HFFc6 (cell line): ENCODE measurements at regions not wholly inside any gene's neighbourhood (a gene's known extent, or its start where the extent isn't known, plus 50 kb on each side); places are given as distances from the start of the nearest gene placed in this dataset.

Source experiments
- DNase-seq: peaks from one replicate; pipeline ENCODE4 v3.0.0-alpha.2; 2018
- H3K27ac Mint-ChIP-seq: 2 replicates; pipeline ENCODE4 v1.8.0; 2020; ENCODE audit warnings: mild to moderate bottlenecking, mixed read lengths
- H3K27me3 Mint-ChIP-seq: 2 replicates; pipeline ENCODE4 v1.8.0; 2021; ENCODE audit warnings: mild to moderate bottlenecking, moderate library complexity, mixed read lengths; ENCODE audit not compliant: insufficient read depth
- H3K36me3 Mint-ChIP-seq: 2 replicates; pipeline ENCODE4 v1.8.0; 2021; ENCODE audit warnings: low read depth, mixed read lengths
- H3K4me1 Mint-ChIP-seq: 2 replicates; pipeline ENCODE4 v1.8.0; 2020; ENCODE audit warnings: low read depth, mixed read lengths
- H3K4me3 Mint-ChIP-seq: 2 replicates; pipeline ENCODE4 v1.8.0; 2020; ENCODE audit warnings: mild to moderate bottlenecking, moderate library complexity, mixed read lengths
- H3K9me3 Mint-ChIP-seq: 2 replicates; pipeline ENCODE4 v1.8.0; 2020; ENCODE audit warnings: mild to moderate bottlenecking, mixed read lengths
- TF ChIP-seq, protein P1 (sequence below): fragments of 200-600 bp; sonication (generic); IDR thresholded peaks from 2 replicates; pipeline ENCODE4 v1.5.0; 2021; ENCODE audit warnings: antibody characterized with exemption, mild to moderate bottlenecking

DNA sequence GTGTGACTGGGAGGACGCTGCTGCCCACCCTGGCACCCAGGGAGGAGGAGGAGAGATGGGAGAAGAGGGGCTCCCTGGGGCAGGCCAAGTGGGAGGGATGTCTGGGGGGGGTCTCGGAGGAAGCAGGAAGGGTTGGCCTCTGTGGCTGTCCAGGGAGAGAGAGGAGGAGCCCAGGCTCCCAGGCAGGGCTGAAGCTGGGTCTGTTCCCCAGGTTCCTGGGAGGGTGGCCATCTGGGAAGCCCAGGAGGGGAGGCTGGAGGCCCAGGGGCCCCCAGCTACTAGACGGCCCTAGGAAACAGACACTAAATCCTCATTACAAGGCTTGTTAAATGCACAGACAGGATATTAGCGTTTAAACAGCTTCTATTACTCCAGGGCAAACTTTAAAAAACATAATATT is 139.8 kb downstream of the ENGASE start:
- Mint-ChIP-seq H3K9me3 (no peaks in the 10 kb centered on the region), H3K36me3 (no peaks in the 10 kb centered on the region), H3K27ac (no peak overlapping the region), H3K4me3 (no peak overlapping the region), H3K4me1 (no peaks in the 10 kb centered on the region), H3K27me3 (peaks cover 60% of the 10 kb centered on the region)
- TF ChIP-seq, protein P1, sequence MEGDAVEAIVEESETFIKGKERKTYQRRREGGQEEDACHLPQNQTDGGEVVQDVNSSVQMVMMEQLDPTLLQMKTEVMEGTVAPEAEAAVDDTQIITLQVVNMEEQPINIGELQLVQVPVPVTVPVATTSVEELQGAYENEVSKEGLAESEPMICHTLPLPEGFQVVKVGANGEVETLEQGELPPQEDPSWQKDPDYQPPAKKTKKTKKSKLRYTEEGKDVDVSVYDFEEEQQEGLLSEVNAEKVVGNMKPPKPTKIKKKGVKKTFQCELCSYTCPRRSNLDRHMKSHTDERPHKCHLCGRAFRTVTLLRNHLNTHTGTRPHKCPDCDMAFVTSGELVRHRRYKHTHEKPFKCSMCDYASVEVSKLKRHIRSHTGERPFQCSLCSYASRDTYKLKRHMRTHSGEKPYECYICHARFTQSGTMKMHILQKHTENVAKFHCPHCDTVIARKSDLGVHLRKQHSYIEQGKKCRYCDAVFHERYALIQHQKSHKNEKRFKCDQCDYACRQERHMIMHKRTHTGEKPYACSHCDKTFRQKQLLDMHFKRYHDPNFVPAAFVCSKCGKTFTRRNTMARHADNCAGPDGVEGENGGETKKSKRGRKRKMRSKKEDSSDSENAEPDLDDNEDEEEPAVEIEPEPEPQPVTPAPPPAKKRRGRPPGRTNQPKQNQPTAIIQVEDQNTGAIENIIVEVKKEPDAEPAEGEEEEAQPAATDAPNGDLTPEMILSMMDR: no peak
- DNase-seq: no peak

DNA sequence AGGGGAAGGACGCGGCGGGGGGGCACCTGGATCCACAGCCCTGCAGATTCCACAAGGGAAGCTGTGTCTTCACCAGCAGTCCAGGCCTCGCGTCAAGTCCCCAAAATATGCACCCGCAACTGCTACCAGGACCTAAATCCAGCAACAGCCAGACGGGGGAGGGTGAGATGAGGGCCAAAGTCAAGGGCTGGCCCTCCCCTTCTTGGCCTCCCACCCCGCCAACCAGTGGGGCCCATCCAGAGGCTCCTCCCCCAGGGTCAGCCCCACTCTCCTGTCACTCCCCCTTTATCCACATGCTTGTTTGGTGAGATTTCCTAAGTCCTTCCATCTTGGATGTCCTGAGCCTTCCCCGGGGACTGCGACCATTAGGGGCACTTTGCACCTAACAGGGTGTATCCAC is 138.7 kb downstream of the ENGASE start:
- Mint-ChIP-seq H3K9me3 (no peaks in the 10 kb centered on the region), H3K27ac (no peak overlapping the region), H3K27me3 (peaks cover 65% of the 10 kb centered on the region), H3K4me3 (no peak overlapping the region), H3K4me1 (no peaks in the 10 kb centered on the region), H3K36me3 (no peaks in the 10 kb centered on the region)
- TF ChIP-seq, protein P1: no peak
- no peak for DNase-seq

DNA sequence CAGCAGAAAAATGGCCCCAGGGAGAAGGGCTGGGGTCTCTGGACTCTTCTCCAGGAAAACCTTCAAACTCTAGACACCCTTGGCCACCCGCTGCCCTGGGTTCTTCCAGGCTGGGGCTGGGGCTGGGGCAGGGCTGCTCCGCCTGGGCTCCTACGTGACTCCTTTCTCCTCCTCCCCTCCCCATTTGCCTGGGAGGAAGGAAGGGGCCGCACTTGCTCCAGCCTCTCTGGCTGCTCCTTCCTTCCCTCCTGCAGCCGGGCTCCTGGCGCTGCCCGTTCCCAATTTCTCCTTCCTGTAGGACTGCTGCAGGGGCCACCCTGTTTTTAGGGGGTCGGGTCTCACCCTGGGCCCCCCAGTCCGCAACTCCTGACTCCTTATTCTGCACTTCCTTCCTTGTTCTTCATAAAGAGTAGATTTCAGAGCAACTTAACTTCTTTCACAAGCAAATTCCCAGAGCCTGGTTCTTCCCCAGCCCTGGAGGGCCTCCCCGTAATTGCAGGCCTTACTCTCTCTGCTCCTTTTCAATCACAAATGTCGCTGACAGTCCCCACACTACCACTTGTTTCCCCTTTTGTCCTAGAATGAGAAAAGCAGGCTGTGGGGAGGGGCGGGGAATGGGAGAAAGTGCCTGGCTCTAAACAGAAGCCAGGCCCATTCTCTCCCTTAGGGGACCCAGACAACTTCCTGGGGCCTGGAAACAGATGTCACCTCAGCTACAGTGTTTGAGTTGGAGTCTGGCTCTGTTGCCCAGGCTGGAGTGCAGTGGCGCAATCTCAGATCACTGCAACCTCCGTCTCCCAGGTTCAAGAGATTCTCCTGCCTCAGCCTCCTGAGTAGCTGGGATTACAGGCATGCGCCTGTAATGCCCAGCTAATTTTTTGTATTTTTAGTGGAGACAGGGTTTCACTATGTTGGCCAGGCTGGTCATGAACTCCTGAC is 137.8 kb downstream of the ENGASE start:
- no peak overlapping the region for H3K4me3 Mint-ChIP-seq
- TF ChIP-seq, protein P1: no peak
- H3K27ac Mint-ChIP-seq: no peak overlapping the region
- H3K4me1 Mint-ChIP-seq: no peaks in the 10 kb centered on the region
- DNase-seq: no peak
- peaks cover 57% of the 10 kb centered on the region for H3K27me3 Mint-ChIP-seq
- no peaks in the 10 kb centered on the region for H3K9me3 Mint-ChIP-seq
- no peaks in the 10 kb centered on the region for H3K36me3 Mint-ChIP-seq

DNA sequence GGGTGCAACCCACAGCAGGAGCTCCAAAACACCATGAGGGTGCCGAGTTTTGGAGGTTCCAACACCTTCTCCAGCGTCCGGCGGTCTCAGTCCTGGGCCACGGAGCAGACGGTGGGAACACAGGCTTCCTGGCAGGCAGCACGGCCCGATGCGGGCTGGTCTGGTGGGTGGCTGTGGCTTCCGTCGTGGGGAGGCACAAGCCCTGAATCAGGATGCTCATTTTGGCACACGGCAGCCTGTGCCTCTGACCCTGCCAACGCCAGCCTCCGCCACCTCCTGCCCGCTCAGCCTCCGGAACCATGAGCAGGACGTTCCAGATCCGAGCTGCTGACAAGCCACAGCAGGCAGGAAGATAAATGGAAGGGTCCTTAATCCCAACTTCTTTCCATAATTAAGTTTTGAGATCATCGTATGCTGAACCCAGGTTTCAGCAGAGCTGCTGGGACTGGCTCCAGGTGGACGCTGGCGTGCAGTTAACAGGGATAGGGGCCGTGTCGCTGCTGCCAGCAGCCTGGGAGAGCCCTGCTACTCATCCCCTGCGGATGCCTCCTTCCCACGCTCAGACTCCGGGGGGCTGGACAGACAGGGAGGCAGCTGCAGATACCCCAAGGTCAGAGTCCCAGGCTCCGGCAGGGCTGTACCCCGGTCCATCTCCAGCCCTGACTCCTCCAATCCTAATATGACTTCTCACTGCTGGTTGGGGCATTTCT is 136.6 kb downstream of the ENGASE start:
- no peak overlapping the region for H3K27ac Mint-ChIP-seq
- H3K4me3 Mint-ChIP-seq: no peak overlapping the region
- H3K36me3 Mint-ChIP-seq: no peaks in the 10 kb centered on the region
- peaks cover 46% of the 10 kb centered on the region for H3K27me3 Mint-ChIP-seq
- H3K9me3 Mint-ChIP-seq: no peaks in the 10 kb centered on the region
- TF ChIP-seq, protein P1: no peak
- DNase-seq: no peak
- no peaks in the 10 kb centered on the region for H3K4me1 Mint-ChIP-seq

DNA sequence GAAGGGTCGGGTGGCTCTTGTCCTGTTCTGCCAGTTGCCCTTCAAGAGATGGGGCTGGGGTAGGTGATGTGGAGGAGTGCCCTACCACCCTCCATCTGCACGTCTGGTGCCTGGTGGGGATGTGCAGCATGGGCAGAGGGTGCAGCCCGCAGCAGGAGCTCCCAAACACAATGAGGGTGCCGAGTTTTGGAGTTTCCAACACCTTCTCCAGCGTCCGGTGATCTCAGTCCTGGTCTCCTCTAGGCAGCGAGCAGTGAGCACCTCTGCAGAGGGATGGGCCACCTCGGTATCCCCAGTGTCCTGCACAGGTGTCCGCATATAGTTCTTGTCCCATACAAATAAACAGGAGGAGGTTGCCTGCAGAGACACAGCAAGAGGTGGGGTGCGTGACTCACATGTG is 136.0 kb downstream of the ENGASE start:
- TF ChIP-seq, protein P1: no peak
- no peaks in the 10 kb centered on the region for H3K4me1 Mint-ChIP-seq
- no peaks in the 10 kb centered on the region for H3K36me3 Mint-ChIP-seq
- H3K4me3 Mint-ChIP-seq: no peak overlapping the region
- no peak overlapping the region for H3K27ac Mint-ChIP-seq
- no peaks in the 10 kb centered on the region for H3K9me3 Mint-ChIP-seq
- DNase-seq: no peak
- peaks cover 46% of the 10 kb centered on the region for H3K27me3 Mint-ChIP-seq
